ENCODE measurements at regions not wholly inside any gene's neighbourhood (a gene's known extent, or its start where the extent isn't known, plus 50 kb on each side); places are given as distances from the start of the nearest gene placed in this dataset.

DNA sequence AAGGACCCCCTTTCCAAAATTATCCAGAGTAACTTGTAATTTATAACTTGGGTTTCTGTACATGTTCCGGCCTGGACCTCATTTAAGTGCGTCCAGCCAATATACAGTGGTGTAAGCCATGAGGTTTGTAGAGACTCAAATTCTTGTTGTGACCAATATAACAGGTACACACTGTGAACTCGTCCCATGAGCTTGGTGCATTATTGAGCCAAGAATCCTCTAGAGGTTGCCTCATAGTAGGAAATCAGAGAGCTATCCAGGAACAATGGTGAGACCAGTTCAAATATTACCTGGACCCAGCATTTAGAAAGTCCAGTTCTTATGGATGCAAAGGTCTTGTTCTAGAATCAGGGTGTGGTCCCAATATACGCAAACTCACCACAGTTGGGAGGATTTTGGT lies 138.2 kb downstream of the NPIPB5 start:
- TF ChIP-seq CTCF (IDR thresholded peaks at IDR 0.05; ENCODE audit: low read depth, low read length, poor library complexity, severe bottlenecking) (no peak), EZH2phosphoT487 (IDR thresholded peaks at IDR 0.05; ENCODE audit: borderline replicate concordance, low read length) (no peak)
